Lower lobe of right lung (tissue), 2 donors: ENCODE measurements at regions not wholly inside any gene's neighbourhood (a gene's known extent, or its start where the extent isn't known, plus 50 kb on each side); places are given as distances from the start of the nearest gene placed in this dataset.
A peak's percentile ranks its signal among the peaks of the same experiment; 100 is the strongest.

Source experiments
- ATAC-seq, 2 donors: fragments of 200-7000 bp; cut with Tn5 transposase; one replicate each; pipeline ENCODE4 v1.9.1; 2020 to 2022; ENCODE audit warnings: mild to moderate bottlenecking in 2 of 2, moderate library complexity in 2 of 2
- DNase-seq: peaks from one replicate; pipeline ENCODE4 v3.0.0-alpha.2; 2020
- H3K27ac ChIP-seq: fragments of 200-600 bp; one replicate; pipeline ENCODE4 v1.8.0; 2022
- H3K27me3 ChIP-seq: fragments of 200-600 bp; one replicate; pipeline ENCODE4 v1.8.0; 2022; ENCODE audit warnings: low read depth
- H3K36me3 ChIP-seq: fragments of 200-600 bp; one replicate; pipeline ENCODE4 v1.8.0; 2022; ENCODE audit warnings: mild to moderate bottlenecking
- H3K4me1 ChIP-seq: fragments of 200-600 bp; one replicate; pipeline ENCODE4 v1.8.0; 2022
- H3K4me3 ChIP-seq: fragments of 200-600 bp; one replicate; pipeline ENCODE4 v1.8.0; 2022; ENCODE audit warnings: mild to moderate bottlenecking
- H3K9me3 ChIP-seq: fragments of 200-600 bp; one replicate; pipeline ENCODE4 v1.8.0; 2022
- intact Hi-C: fragments of 100-400 bp; cut with DNase I; formaldehyde crosslinking; loops from one replicate; pipeline ENCODE4 v1.11.0; 2022
- TF ChIP-seq, protein P1 (sequence below): fragments of 200-600 bp; IDR thresholded peaks from one replicate; pipeline ENCODE4 v1.8.0; 2022; ENCODE audit warnings: antibody characterized with exemption, mild to moderate bottlenecking
- donor health status: DM: no; HTN: yes; CAD: no; lungs with severe emphysema.

DNA sequence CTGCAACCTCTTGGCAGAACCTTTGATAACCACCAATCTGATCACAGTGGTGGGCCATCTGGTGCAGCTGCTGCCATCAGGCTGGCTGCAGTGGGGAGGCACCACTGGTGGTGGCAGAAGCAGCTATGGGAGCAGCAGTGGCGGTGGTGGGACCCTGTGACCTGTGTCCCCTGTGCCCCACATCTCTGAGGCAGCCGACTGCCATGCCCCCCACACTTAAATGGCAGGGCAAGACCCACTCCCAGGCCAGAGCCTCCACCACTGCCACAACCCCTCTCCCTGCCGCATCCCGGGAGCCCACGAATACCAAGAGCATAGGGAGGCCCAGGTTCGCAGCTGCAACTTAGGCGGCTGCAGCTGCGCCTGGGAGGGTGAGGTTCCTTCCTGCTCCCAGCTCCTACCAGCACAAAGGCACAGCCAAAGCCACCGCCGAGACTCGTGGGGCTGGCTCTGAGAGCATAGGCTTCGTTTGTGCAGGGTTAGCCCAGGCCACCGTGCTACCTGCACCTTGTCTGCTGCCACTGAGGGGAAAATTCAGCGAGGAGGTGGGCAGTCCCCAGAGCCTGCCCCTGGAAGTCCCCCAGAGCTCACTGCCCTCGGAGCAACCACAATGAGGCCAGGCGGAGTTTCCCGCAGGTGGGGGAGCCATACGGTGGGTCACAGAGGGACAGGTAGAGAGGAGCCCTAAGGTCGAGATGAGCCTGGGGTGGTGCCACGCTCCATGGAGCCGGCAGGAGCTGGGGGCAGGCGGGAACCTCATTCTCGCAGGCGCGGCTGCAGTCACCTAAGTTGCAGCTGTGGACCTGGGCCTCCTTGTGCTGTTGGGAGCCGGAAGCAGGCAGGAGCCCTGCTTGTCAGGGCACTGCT, 518.7 kb downstream of the RWDD3 start:
- peak; percentile 12 to 46 for ATAC-seq
- Histone ChIP-seq H3K4me1 (no peaks in the 10 kb centered on the region), H3K4me3 (no peak overlapping the region), H3K36me3 (no peaks in the 10 kb centered on the region), H3K27me3 (no peaks in the 10 kb centered on the region), H3K27ac (no peak overlapping the region), H3K9me3 (peaks cover 25% of the 10 kb centered on the region)
- intact Hi-C loops, result no loop called here
- TF ChIP-seq, protein P1, sequence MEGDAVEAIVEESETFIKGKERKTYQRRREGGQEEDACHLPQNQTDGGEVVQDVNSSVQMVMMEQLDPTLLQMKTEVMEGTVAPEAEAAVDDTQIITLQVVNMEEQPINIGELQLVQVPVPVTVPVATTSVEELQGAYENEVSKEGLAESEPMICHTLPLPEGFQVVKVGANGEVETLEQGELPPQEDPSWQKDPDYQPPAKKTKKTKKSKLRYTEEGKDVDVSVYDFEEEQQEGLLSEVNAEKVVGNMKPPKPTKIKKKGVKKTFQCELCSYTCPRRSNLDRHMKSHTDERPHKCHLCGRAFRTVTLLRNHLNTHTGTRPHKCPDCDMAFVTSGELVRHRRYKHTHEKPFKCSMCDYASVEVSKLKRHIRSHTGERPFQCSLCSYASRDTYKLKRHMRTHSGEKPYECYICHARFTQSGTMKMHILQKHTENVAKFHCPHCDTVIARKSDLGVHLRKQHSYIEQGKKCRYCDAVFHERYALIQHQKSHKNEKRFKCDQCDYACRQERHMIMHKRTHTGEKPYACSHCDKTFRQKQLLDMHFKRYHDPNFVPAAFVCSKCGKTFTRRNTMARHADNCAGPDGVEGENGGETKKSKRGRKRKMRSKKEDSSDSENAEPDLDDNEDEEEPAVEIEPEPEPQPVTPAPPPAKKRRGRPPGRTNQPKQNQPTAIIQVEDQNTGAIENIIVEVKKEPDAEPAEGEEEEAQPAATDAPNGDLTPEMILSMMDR, result no peak
- no peak for DNase-seq

DNA sequence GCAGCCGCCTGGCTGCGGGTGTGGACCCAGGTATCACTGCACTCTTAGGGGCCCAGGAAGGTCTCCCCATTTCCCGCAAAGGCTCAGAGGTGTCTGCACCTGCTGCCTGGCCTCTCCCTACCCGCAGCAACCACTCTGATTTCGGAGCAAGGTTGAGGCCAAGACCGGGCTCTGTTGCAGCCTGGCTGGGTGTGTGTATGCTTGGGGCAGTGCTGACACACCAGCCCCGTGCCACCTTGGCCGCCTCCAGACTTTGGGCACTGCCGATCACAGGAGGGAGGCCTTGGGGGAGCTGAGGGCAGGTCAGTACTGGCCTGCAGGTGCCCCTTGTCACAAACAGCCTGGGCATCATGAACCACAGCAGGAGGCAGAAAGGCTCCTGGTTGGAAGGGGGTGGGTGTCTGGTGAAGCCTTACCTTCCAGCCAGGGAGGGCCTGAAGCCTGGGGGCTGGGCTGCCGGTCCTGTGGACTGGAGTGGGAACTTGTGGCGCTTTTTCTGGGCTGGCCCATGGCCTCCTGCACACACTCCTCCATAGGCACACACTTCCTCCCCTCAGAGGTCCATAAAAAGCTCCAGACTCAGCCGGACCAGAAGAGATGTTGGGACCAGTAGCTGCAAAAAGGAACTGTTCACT, 519.5 kb downstream of the RWDD3 start:
- TF ChIP-seq, protein P1, result no peak
- no peak overlapping the region for H3K4me3 ChIP-seq
- H3K27me3 ChIP-seq, result no peaks in the 10 kb centered on the region
- ATAC-seq (no peak), DNase-seq (no peak)
- intact Hi-C loops, result no loop called here
- no peaks in the 10 kb centered on the region for H3K36me3 ChIP-seq
- peaks cover 25% of the 10 kb centered on the region for H3K9me3 ChIP-seq
- H3K27ac ChIP-seq, result no peak overlapping the region
- no peaks in the 10 kb centered on the region for H3K4me1 ChIP-seq

DNA sequence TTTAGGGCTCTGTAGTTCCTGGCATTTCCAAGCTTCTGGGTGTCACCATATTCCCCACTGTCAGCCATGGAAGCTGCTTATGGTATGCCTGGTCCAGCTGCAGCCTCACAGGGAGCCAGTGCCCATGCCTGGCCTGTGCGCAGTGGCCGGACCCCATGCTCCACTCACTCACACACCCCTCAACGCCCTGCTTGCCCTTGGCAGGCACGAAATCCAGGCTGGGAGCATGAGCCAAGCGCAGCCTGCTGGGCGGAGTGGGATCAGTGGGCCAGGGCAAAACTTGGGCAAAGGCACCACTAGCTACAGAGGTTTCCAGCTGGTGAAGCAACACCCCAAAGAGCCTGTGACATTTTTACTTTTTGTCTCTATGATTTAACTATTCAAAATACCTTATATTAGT, 520.4 kb downstream of the RWDD3 start:
- peaks cover 25% of the 10 kb centered on the region for H3K9me3 ChIP-seq
- intact Hi-C loops, result no loop called here
- DNase-seq, result no peak

DNA sequence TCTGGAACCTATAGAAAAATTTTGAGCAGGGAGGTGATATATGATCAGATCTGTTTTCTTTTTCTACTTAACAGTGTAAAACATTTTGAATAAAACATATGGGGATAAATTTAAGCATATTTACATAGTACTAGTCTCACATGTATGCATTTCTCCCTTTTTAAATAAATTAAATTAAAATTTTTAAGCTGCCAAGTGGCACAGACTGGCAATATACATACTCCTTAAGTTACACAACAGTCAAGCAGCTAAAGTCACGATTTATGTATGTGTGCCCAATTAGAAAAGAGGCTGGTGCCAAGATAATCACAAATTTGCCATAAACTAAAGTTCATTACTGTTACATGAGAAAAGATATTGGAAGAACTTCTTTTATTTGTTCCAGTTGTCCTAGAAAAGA, 532.0 kb downstream of the RWDD3 start:
- Histone ChIP-seq H3K27ac (no peak overlapping the region), H3K9me3 (peaks cover 7% of the 10 kb centered on the region), H3K27me3 (no peaks in the 10 kb centered on the region), H3K36me3 (no peaks in the 10 kb centered on the region), H3K4me1 (no peaks in the 10 kb centered on the region), H3K4me3 (no peak overlapping the region)
- ATAC-seq, result no peak
- intact Hi-C loops, result no loop called here
- TF ChIP-seq, protein P1, result no peak
- DNase-seq, result no peak

More for the DNA sequence above, 520.4 kb downstream of the RWDD3 start:
- ATAC-seq, result peak in 1 of 2 donors; percentile 43
- Histone ChIP-seq H3K4me3 (no peak overlapping the region), H3K4me1 (no peaks in the 10 kb centered on the region), H3K36me3 (no peaks in the 10 kb centered on the region), H3K27ac (no peak overlapping the region), H3K27me3 (no peaks in the 10 kb centered on the region)
- TF ChIP-seq, protein P1, result no peak

DNA sequence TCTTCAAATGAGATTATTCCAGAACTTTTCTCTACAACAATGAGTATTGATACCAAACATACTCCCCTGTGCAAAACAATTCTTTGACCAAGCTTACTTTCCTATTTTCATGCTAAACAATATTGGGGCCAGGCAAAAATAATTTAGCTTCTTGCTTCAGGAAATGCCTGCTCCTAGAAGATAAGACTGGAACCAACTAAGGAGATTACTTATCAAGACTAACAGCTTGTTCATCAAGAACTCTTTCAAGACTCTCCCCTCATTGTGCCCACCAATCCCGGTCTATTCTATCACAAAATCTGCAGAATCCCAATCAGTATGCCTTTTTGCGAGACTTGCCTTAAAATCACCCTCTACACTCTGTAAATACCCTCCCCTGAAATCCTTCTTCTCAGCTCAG, 536.6 kb downstream of the RWDD3 start:
- no peak overlapping the region for H3K27ac ChIP-seq
- TF ChIP-seq, protein P1, result no peak
- intact Hi-C loops, result no loop called here

More for the DNA sequence above, 536.6 kb downstream of the RWDD3 start:
- no peaks in the 10 kb centered on the region for H3K27me3 ChIP-seq
- DNase-seq (no peak), ATAC-seq (no peak)
- H3K9me3 ChIP-seq, result no peaks in the 10 kb centered on the region
- H3K4me3 ChIP-seq, result no peak overlapping the region
- no peaks in the 10 kb centered on the region for H3K36me3 ChIP-seq
- no peaks in the 10 kb centered on the region for H3K4me1 ChIP-seq
